IgD-negative memory B cell (primary cell): ENCODE measurements at regions not wholly inside any gene's neighbourhood (a gene's known extent, or its start where the extent isn't known, plus 50 kb on each side); places are given as distances from the start of the nearest gene placed in this dataset.
"Not testable (repeated sequence)": the region's sequence is repeated elsewhere in the genome, so short reads cannot be mapped to it uniquely, and the experiment has no call there.

Source experiments
- H3K27ac Mint-ChIP-seq, 3 donors: one replicate each; pipeline ENCODE4 v1.8.0; 2020 to 2022; ENCODE audit warnings: mild to moderate bottlenecking in 3 of 3, mixed read lengths in 3 of 3, moderate library complexity in 1 of 3
- H3K27me3 Mint-ChIP-seq: one replicate; pipeline ENCODE4 v1.8.0; 2021; ENCODE audit warnings: mixed read lengths
- H3K36me3 Mint-ChIP-seq: one replicate; pipeline ENCODE4 v1.8.0; 2020; ENCODE audit warnings: mild to moderate bottlenecking, mixed read lengths
- H3K4me1 Mint-ChIP-seq, 3 donors: one replicate each; pipeline ENCODE4 v1.8.0; 2020 to 2022; ENCODE audit warnings: mixed read lengths in 3 of 3, mild to moderate bottlenecking in 1 of 3
- H3K4me3 Mint-ChIP-seq, 4 donors: one replicate each; pipeline ENCODE4 v1.8.0; 2020 to 2022; ENCODE audit warnings: mild to moderate bottlenecking in 4 of 4, mixed read lengths in 4 of 4, moderate library complexity in 3 of 4
- H3K9me3 Mint-ChIP-seq, 3 donors: one replicate each; pipeline ENCODE4 v1.8.0; 2020 to 2021; ENCODE audit warnings: mixed read lengths in 3 of 3, mild to moderate bottlenecking in 1 of 3

DNA sequence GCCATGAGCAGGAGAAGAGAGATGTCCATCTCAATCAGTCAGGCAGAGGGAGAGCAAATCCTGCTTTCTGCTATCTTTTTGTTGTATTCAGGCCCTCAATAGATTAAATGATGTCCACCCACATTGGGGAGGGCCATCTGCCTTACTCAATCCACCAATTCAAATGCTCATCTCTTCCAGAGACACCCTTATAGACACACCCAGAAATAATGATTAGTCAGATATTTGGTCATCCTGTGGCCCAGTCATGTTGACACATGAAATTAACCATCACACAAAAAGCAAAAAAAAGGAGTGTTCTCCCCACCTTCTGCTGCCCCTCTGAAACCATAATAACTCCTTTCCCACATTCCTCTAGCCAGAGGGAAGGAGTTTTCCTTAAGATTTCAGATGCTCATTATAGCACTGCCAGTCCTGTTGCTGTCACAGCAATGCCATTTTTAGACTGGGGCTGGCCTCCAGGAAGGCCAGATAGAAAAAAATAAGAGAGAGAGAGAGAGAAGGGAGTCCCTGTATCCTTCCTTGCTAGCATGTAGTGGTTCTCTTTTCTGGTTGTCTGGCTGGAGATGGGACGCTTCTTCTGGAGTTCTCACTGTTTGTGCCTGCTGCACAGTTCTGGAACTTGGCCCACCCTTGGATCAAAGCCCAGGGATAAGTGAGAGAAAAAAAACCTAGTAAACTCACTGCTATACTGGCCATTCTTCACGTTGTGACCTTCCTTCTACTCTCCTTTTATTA lies 177.7 kb downstream of the RBM46 start:
- Mint-ChIP-seq H3K27me3 (no peaks in the 10 kb centered on the region), H3K4me1 (peaks cover 8 to 11% (median 9%) of the 10 kb centered on the region in 3 donors)

DNA sequence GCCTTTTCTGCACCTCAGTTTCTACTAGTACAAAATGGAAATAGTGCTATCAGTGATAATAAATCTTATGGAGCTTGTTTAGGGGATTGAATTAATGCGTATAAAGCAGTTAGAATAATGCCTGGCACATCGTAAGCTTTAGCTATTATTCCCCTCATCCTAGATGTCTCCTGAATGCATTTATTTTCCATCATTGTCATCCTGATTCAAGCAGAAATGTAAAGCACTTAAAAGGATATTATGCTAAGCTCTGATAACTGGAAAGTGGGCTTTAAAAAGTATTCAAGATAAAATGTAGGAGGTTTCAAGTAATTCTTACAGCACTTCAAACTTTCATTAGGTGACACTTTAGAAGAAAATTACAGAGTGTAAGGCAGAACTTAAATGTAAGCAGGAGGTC lies 178.7 kb downstream of the RBM46 start:
- Mint-ChIP-seq H3K9me3 (peaks cover 0 to 10% (median 6%) of the 10 kb centered on the region in 3 donors), H3K4me3 (no peak overlapping the region), H3K27me3 (no peaks in the 10 kb centered on the region), H3K36me3 (peaks cover 3% of the 10 kb centered on the region), H3K4me1 (peaks cover 8 to 11% (median 9%) of the 10 kb centered on the region in 3 donors), H3K27ac (no peak overlapping the region)

More for the DNA sequence above, 177.7 kb downstream of the RBM46 start:
- no peak overlapping the region for H3K27ac Mint-ChIP-seq
- peaks cover 3% of the 10 kb centered on the region for H3K36me3 Mint-ChIP-seq
- H3K4me3 Mint-ChIP-seq = no peak overlapping the region
- H3K9me3 Mint-ChIP-seq = peaks cover 0 to 14% (median 8%) of the 10 kb centered on the region in 3 donors

DNA sequence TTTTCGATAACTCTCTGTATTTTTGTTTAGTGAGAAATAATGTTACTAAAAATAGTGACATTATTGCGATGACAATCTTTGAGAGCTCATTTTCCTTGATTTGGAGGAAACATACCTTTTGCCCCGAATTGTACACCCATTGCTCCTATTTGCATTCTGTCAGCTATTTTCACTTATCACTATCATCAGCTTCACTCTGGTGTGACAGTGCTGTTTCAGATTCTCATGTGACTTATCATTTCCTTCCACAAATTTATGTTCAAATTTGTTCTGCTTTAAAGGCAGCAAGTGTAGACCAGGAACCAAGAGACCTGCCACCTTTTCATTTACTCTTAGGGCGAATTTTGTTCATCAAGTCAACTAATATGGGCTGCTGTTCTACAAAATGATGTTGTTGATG lies 179.4 kb downstream of the RBM46 start:
- Mint-ChIP-seq H3K9me3 (peaks cover 0 to 7% (median 2%) of the 10 kb centered on the region in 3 donors), H3K4me1 (peaks cover 8 to 11% (median 9%) of the 10 kb centered on the region in 3 donors), H3K27me3 (no peaks in the 10 kb centered on the region), H3K36me3 (peaks cover 3% of the 10 kb centered on the region), H3K4me3 (peak overlapping the region in 1 of 4 donors; percentile 69), H3K27ac (peak overlapping the region in 1 of 3 donors; percentile 36)

DNA sequence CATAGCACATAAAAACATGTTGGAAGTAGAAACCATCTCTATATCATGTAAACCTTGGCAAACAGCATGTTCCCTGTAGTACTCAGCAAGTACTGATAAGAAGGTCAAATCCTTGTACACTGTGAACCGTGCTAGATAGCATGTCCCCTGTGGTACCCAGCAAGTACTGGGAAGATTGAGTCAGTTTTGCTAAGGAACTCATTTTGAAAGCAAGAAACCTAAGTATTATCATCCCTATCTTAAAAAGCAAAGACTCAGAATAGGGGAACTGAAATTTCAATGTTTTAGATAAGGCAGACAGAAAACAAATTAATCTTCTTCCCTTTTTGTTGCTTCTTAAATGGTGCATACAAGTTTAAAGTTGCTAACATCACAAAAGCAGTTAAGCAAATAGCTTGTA lies 180.2 kb downstream of the RBM46 start:
- peaks cover 8 to 11% (median 9%) of the 10 kb centered on the region in 3 donors for H3K4me1 Mint-ChIP-seq
- no peak overlapping the region for H3K4me3 Mint-ChIP-seq
- H3K36me3 Mint-ChIP-seq = peaks cover 3% of the 10 kb centered on the region
- H3K27me3 Mint-ChIP-seq = no peaks in the 10 kb centered on the region
- peaks cover 0 to 7% (median 2%) of the 10 kb centered on the region in 3 donors for H3K9me3 Mint-ChIP-seq
- H3K27ac Mint-ChIP-seq = no peak overlapping the region

DNA sequence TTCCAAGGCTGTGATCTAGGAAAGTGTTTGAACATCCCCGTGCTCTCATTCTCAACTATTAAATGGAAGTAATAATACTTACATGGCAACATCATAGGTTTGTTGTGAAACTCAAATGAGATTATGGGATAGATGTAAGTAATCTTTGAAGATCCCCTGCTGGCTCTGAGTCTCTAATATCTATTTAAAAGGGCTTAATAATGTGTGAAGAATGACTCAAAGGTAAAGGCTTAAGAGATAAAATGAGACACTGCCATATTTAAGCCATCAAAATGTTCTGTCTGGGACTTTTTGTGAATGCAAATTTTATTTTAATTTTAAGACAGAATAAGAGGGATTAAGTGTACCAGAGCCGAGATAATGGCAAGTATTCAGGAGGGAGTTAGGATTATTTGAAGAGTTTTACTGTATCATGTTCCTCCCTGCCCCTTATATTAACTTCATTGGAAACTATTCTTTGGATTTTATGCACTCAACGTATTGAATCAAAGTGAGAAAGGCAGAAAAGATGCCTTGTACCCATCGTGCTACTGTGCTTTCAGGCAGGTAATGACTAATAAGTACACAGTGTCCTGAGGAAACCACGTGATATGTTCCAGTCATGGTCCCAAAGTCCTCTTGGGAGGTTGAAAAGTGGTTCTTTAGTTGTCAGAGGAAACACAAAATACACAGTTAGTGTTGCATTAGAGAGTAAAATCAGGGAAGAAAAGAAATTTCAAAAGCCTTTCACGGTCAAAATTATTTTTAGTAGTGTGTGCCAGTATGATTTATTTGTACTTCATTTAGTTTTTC lies 192.4 kb downstream of the RBM46 start:
- H3K4me1 Mint-ChIP-seq = no peaks in the 10 kb centered on the region
- no peaks in the 10 kb centered on the region for H3K27me3 Mint-ChIP-seq
- peaks cover 0 to 2% (median 0%) of the 10 kb centered on the region in 3 donors for H3K9me3 Mint-ChIP-seq
- H3K36me3 Mint-ChIP-seq = peaks cover 2% of the 10 kb centered on the region
- H3K4me3 Mint-ChIP-seq = no peak overlapping the region
- H3K27ac Mint-ChIP-seq = no peak overlapping the region

DNA sequence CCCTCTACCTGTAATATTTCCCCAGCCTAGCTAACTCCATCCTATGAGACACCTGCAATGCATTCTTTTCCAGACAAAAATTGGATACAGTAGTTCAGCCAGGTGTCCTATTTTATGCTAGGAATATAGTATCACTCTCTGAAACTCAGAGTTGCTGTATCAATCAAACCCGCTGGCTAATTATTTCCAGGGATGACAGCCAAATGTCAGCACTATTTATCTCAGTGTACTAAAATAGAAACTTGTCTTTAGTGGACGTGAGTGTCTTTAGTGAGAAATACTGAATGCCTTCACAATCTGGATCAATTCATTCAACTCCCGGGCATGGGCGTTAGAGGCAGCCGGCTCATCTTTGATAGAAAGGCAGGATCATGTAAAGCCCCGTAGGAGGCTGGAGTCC lies 196.2 kb downstream of the RBM46 start:
- Mint-ChIP-seq H3K36me3 (no peaks in the 10 kb centered on the region), H3K27ac (no peak overlapping the region), H3K9me3 (peaks cover 0 to 4% (median 4%) of the 10 kb centered on the region in 3 donors), H3K27me3 (no peaks in the 10 kb centered on the region), H3K4me3 (no peak overlapping the region), H3K4me1 (peaks cover 0 to under 1% (median 0%) of the 10 kb centered on the region in 3 donors)

DNA sequence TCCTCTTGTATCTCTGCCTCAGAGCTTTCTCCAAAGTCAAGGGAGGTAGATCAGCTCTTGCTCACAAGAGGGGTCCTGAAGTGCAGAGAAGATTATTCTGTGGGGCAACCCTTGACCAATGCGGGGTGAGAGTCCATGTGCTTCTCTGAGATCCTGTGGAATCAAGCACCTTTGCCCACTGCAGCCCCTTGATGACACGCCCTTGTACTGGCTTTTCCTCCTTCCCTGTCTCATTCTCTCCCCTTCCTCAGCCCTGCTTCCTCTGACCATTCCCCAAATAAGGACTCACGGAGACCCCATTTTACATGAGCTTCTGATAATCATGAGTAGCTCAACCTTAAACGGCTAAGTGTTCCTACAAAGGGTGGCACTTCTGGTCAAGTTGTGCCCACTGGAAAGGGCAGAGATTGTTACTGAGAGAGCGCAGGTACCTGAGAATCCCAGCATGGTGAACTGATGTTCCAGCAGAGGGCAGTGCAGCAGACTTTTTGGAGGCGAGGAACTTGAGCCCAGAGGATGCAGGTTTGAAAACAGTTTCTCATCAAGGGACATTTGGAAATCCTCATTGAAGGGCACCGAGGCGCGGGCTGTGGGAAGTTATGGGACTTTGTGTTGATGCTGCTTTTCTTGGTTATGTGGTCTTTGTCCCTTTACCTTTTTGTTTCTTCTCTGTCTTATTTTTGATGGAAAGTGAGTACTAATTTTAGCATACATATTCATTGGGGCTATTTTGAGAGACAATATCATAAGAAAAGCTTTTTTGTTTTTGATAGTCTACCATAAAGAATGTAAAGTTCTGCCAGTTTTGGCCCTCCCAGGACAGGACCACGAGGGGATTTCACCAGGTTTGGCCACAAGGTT lies 201.3 kb downstream of the RBM46 start:
- Mint-ChIP-seq H3K4me1 (peaks cover 0 to 5% (median 2%) of the 10 kb centered on the region in 3 donors), H3K27ac (peak overlapping the region in 1 of 3 donors; percentile 9), H3K4me3 (no peak overlapping the region), H3K36me3 (no peaks in the 10 kb centered on the region), H3K27me3 (no peaks in the 10 kb centered on the region), H3K9me3 (peaks cover 0 to 4% (median 2%) of the 10 kb centered on the region in 3 donors)

DNA sequence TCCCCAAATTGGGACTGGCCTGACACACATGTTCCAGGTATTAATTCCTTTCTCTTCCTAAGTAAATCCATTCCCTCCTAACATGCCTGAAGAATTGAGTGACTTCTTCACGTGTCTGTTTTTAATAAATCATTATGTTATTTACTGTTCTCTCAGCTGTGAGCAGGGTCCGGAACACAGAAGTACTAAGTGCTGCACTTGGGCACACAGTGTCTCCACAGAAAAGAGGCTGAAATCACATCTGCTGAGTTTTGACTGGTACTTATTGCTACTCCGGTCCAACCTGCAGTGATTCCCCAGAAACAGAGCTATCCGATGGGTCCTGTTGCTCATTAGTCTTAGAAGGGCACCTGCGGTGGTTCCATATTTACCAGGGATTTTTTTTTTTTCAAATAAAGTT lies 202.6 kb downstream of the RBM46 start:
- Mint-ChIP-seq H3K27ac (no peak overlapping the region), H3K9me3 (peaks cover 0 to 4% (median 2%) of the 10 kb centered on the region in 3 donors), H3K27me3 (no peaks in the 10 kb centered on the region), H3K36me3 (no peaks in the 10 kb centered on the region), H3K4me1 (peaks cover 0 to 5% (median 2%) of the 10 kb centered on the region in 3 donors), H3K4me3 (no peak overlapping the region)

DNA sequence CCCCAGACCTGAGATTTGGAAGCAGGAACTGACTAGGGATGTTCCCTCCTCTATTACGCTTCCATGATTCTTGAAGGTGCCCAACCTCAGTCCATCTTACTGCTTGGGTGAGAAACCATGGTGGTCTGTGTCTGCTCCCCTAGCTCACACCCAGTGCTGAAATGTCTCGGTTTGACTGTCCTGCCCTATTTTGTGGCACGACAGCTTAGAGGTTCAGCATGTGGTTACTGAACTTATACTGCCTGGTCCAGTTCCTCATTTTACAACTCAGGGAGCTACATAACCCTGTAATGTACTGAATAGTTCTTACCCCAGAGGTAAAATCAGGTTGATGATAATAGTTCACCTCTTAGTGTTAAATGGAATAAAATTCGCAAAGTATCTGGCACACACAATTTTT lies 203.1 kb downstream of the RBM46 start:
- Mint-ChIP-seq H3K4me3 (no peak overlapping the region), H3K27ac (no peak overlapping the region)

DNA sequence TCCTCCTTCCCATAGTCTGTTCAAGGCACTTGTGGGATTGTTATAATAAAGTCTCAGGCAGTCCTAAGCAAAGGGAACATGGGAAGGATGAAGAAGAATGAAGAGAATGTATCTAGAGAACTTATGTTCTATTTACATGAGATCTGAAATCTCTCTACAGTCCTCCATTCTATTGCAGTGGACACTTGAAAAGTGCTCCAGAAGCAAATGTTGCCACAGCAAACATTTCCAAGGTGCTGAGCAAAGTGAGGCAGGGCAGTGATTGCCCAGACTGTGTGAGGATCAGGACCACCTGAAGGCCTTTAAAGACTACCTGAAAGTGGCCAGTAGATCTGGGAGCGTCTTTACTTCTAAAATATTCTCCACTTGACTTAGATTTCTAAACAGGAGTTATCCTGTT lies 203.5 kb downstream of the RBM46 start:
- H3K27ac Mint-ChIP-seq = no peak overlapping the region
- H3K9me3 Mint-ChIP-seq = peaks cover 0 to 4% (median 2%) of the 10 kb centered on the region in 3 donors
- H3K4me3 Mint-ChIP-seq = no peak overlapping the region
- H3K4me1 Mint-ChIP-seq = peaks cover 0 to 5% (median 2%) of the 10 kb centered on the region in 3 donors
- H3K27me3 Mint-ChIP-seq = no peaks in the 10 kb centered on the region
- no peaks in the 10 kb centered on the region for H3K36me3 Mint-ChIP-seq

More for the DNA sequence above, 203.1 kb downstream of the RBM46 start:
- Mint-ChIP-seq H3K27me3 (no peaks in the 10 kb centered on the region), H3K36me3 (no peaks in the 10 kb centered on the region), H3K4me1 (peaks cover 0 to 5% (median 2%) of the 10 kb centered on the region in 3 donors), H3K9me3 (peaks cover 0 to 4% (median 2%) of the 10 kb centered on the region in 3 donors)

DNA sequence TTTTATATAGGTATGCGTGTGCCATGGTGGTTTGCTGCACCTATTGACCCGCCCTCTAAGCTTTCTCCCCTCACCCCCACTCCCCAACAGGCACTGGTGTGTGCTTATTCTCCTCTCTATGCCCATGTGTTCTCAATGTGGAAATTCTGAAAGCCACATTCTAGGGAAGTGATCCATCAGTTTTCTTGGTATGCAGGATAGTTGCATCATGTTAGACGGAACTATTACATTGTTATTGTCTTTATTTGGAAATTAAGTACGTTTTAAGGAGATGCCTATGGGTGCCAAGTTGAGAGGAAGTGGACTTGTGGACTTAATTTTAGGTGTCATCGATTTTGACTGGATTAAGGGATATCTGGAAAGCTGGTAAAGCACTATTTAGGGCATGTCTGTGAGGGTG lies 204.6 kb downstream of the RBM46 start:
- no peak overlapping the region for H3K4me3 Mint-ChIP-seq
- no peak overlapping the region for H3K27ac Mint-ChIP-seq
- no peaks in the 10 kb centered on the region for H3K27me3 Mint-ChIP-seq

DNA sequence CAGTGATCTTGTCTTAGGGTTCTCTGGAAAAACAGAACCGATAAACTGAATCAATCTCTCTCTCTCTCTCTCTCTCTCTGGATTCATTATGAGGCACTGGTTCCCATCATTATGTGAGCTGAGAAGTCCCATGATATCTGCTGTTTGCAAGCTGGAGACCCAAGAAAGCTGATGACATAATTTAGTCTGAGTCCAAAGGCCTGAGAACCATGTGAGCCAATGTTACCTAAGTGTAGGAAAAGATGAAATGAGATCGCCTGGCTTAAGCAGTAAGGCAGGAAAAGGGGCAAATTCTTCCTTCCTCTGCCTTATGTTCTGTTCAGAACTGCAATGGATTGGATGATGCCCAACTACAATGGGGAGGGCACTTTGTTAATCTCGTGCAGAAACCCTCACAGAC lies 207.4 kb downstream of the RBM46 start:
- Mint-ChIP-seq H3K36me3 (no peaks in the 10 kb centered on the region), H3K4me1 (peaks cover 0 to 2% (median 0%) of the 10 kb centered on the region in 3 donors), H3K27me3 (no peaks in the 10 kb centered on the region), H3K27ac (no peak overlapping the region), H3K4me3 (no peak overlapping the region), H3K9me3 (no peaks in the 10 kb centered on the region)

More for the DNA sequence above, 204.6 kb downstream of the RBM46 start:
- Mint-ChIP-seq H3K4me1 (peaks cover 0 to 5% (median 2%) of the 10 kb centered on the region in 3 donors), H3K36me3 (no peaks in the 10 kb centered on the region), H3K9me3 (peaks cover 0 to 2% (median 0%) of the 10 kb centered on the region in 3 donors)

DNA sequence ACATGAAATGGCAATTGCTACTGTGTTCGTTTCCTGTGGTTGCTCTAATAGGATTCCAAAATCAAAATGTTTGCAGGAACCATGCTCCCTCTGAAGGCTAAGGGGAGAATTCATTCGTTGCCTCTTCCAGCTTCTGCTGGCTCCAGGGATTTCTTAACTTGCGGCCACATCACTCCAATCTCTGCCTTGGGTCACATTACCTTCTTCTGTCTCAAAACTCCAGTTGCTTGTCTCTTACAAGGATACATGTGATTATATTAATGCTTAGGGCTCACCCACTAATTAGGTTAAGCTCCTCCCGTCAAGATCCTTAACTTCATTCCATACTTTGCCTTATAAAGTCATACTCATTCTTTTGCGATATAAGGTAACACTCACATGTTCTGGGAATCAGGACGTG lies 208.4 kb downstream of the RBM46 start:
- H3K36me3 Mint-ChIP-seq = no peaks in the 10 kb centered on the region
- H3K9me3 Mint-ChIP-seq = no peaks in the 10 kb centered on the region
- no peak overlapping the region for H3K27ac Mint-ChIP-seq
- no peaks in the 10 kb centered on the region for H3K4me1 Mint-ChIP-seq
- H3K4me3 Mint-ChIP-seq = no peak overlapping the region
- no peaks in the 10 kb centered on the region for H3K27me3 Mint-ChIP-seq

DNA sequence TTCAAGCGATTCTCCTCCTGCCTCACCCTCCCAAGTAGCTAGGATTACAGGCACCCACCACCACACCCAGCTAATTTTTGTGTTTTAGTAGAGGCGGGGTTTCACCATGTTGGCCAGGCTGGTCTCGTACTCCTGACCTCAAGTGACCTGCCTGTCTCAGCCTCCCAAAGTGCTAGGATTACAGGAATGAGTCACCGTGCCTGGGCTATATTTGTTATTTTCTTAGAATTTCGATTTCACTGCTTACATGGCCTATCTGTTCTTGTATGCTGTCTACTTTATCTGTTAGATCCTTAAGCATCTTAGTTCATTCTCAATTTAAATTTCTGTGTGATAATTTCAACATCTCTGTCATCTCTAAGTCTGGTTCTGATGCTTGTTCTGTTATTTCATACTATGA lies 210.6 kb upstream of the NPY2R start:
- not testable (repeated sequence) for H3K9me3 Mint-ChIP-seq, H3K36me3 Mint-ChIP-seq, H3K27ac Mint-ChIP-seq, H3K4me3 Mint-ChIP-seq, H3K27me3 Mint-ChIP-seq, H3K4me1 Mint-ChIP-seq

DNA sequence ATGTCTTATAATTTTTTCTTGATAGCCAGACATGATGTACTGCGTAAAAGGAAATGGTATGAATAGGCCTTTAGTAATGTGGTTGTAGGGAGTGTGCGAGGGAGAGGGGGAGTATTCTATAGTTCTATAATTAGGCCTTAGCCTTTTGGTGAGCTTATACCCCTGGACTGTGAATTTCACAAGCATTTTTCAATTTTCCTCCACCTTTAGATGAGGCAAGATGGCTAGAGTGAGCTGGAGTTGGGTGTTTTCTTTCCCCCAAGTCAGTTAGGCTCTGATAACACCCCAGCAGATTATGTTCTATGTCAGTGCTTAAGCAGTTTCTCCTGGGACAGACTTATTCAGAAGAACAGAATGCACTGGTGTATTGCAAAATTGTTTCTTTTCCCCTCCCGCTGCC lies 210.2 kb upstream of the NPY2R start:
- Mint-ChIP-seq H3K9me3 (no peaks in the 10 kb centered on the region), H3K27me3 (no peaks in the 10 kb centered on the region), H3K4me3 (no peak overlapping the region), H3K4me1 (no peaks in the 10 kb centered on the region), H3K27ac (no peak overlapping the region), H3K36me3 (no peaks in the 10 kb centered on the region)
